Ascending aorta (tissue), 2 donors: ENCODE measurements at regions not wholly inside any gene's neighbourhood (a gene's known extent, or its start where the extent isn't known, plus 50 kb on each side); places are given as distances from the start of the nearest gene placed in this dataset.

Experiments
- DNase-seq, 2 donors: peaks; one replicate each; pipeline ENCODE4 v3.0.0-alpha.2; 2019; ENCODE audit warnings: low spot score in 2 of 2
- H3K27ac ChIP-seq, 2 donors: fragments of 200-600 bp; sonication (generic); one replicate each; pipeline ENCODE4 v1.5.1; 2016 to 2017; ENCODE audit warnings: mild to moderate bottlenecking in 1 of 2
- H3K27me3 ChIP-seq: fragments of 200-600 bp; sonication (generic); one replicate; pipeline ENCODE4 v1.5.1; 2017
- H3K36me3 ChIP-seq, 2 donors: fragments of 200-600 bp; sonication (generic); one replicate each; pipeline ENCODE4 v1.5.1; 2016
- H3K4me1 ChIP-seq, 2 donors: fragments of 200-600 bp; sonication (generic); one replicate each; pipeline ENCODE4 v1.5.1; 2016 to 2017; ENCODE audit warnings: mild to moderate bottlenecking in 1 of 2
- H3K4me3 ChIP-seq, 2 donors: fragments of 200-600 bp; sonication (generic); one replicate each; pipeline ENCODE4 v1.5.1; 2016 to 2017; ENCODE audit warnings: mild to moderate bottlenecking in 1 of 2
- H3K9me3 ChIP-seq, 2 donors: fragments of 200-600 bp; sonication (generic); one replicate each; pipeline ENCODE4 v1.5.1; 2016
- CTCF ChIP-seq, 3 experiments: fragments of 200-600 bp in 2 of 3; fragments of 450-650 bp in 1 of 3; sonication (generic) in 2 of 3; IDR thresholded peaks; one replicate each; pipeline ENCODE4 v1.5.1; 2016 to 2019; ENCODE audit warnings: antibody characterized with exemption in 3 of 3, mild to moderate bottlenecking in 1 of 3, moderate library complexity in 1 of 3
- intact Hi-C: fragments of 100-400 bp; cut with DNase I; formaldehyde crosslinking; loops from one replicate; pipeline ENCODE4 v1.15.1; 2023

GRCh38 chr9:119003882-119004617, 365.2 kb downstream of the BRINP1 start:
- no peaks in the 10 kb centered on the region for H3K36me3 ChIP-seq
- DNase-seq: no peak
- no peaks in the 10 kb centered on the region for H3K9me3 ChIP-seq
- no peak for TF ChIP-seq CTCF (IDR thresholded peaks at IDR 0.05)
- peak overlapping the region; percentile 80 to 84 for H3K27ac ChIP-seq
- intact Hi-C loops: loop anchor here (1.0 to 10.0 kb wide), 2 partner anchors 23 to 429 kb away; no protein-coding TSS in a partner anchor
- H3K27me3 ChIP-seq: no peaks in the 10 kb centered on the region
- peaks cover 9 to 27% of the 10 kb centered on the region in 2 donors for H3K4me1 ChIP-seq
- H3K4me3 ChIP-seq: no peak overlapping the region

GRCh38 chr9:119004618-119004990, 364.6 kb downstream of the BRINP1 start:
- peak overlapping the region; percentile 80 to 84 for H3K27ac ChIP-seq
- no peaks in the 10 kb centered on the region for H3K27me3 ChIP-seq
- intact Hi-C loops: loop anchor here (10.0 kb wide), 1 partner anchor 430 kb away; no protein-coding TSS in a partner anchor
- H3K9me3 ChIP-seq: no peaks in the 10 kb centered on the region
- no peaks in the 10 kb centered on the region for H3K36me3 ChIP-seq
- no peak for TF ChIP-seq CTCF (IDR thresholded peaks at IDR 0.05)
- H3K4me3 ChIP-seq: no peak overlapping the region
- H3K4me1 ChIP-seq: peaks cover 9 to 27% of the 10 kb centered on the region in 2 donors
- DNase-seq: peak; percentile 48 to 97

- intact Hi-C loops: loop anchor here (5.0 to 10.0 kb wide), 2 partner anchors 430 to 952 kb away; no protein-coding TSS in a partner anchor
- peak overlapping the region; percentile 80 to 84 for H3K27ac ChIP-seq
- H3K4me1 ChIP-seq: peaks cover 9 to 27% of the 10 kb centered on the region in 2 donors
- TF ChIP-seq CTCF (IDR thresholded peaks at IDR 0.05): no peak
- H3K4me3 ChIP-seq: no peak overlapping the region
- no peak for DNase-seq
- no peaks in the 10 kb centered on the region for H3K27me3 ChIP-seq
- no peaks in the 10 kb centered on the region for H3K9me3 ChIP-seq
- no peaks in the 10 kb centered on the region for H3K36me3 ChIP-seq
Measured at GRCh38 chr9:119005162-119005561, 364.1 kb downstream of the BRINP1 start.

- no peak for DNase-seq
- intact Hi-C loops: loop anchor here (5.0 to 10.0 kb wide), 2 partner anchors 434 to 948 kb away; no protein-coding TSS in a partner anchor
Measured at GRCh38 chr9:119009249-119009648, 360.0 kb downstream of the BRINP1 start.

DNA sequence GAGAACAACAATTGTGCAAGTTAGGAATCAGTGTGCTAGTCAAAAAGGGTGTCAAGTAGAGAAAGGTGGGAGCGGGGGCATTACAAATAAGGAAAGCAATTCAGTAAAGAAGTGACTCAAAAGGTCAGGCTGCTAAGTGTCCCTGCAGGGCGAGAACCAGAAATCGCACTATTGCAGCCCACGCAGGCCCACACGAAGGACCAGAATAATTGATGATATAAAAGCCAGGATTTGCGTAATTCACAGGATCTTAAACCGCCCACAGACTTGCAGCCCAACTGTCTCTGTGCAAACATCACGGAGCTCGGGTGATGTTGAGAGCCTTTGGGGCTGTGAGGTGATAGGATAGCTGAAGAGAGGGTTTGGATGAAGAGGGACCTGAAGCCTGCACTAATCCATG, 349.0 kb downstream of the BRINP1 start:
- H3K36me3 ChIP-seq: no peaks in the 10 kb centered on the region
- H3K27ac ChIP-seq: no peak overlapping the region
- no peaks in the 10 kb centered on the region for H3K27me3 ChIP-seq
- intact Hi-C loops: no loop called here
- no peak for DNase-seq
- no peaks in the 10 kb centered on the region for H3K9me3 ChIP-seq
- H3K4me3 ChIP-seq: no peak overlapping the region
- TF ChIP-seq CTCF (IDR thresholded peaks at IDR 0.05): no peak
- peaks cover 0 to 5% of the 10 kb centered on the region in 2 donors for H3K4me1 ChIP-seq

More at GRCh38 chr9:119009249-119009648, 360.0 kb downstream of the BRINP1 start:
- H3K4me3 ChIP-seq: no peak overlapping the region
- H3K9me3 ChIP-seq: no peaks in the 10 kb centered on the region
- no peak overlapping the region for H3K27ac ChIP-seq
- no peaks in the 10 kb centered on the region for H3K27me3 ChIP-seq
- H3K36me3 ChIP-seq: no peaks in the 10 kb centered on the region
- TF ChIP-seq CTCF (IDR thresholded peaks at IDR 0.05): no peak
- H3K4me1 ChIP-seq: peaks cover 3 to 10% of the 10 kb centered on the region in 2 donors
